SU-DHL-6 (cell line): ENCODE measurements at regions not wholly inside any gene's neighbourhood (a gene's known extent, or its start where the extent isn't known, plus 50 kb on each side); places are given as distances from the start of the nearest gene placed in this dataset.

Source experiments
- H2AFZ ChIP-seq: fragments of 200-600 bp; sonication (generic); 2 replicates; pipeline ENCODE4 v1.6.1; 2014; ENCODE audit warnings: low read depth, mild to moderate bottlenecking, moderate library complexity, mixed read lengths, antibody characterized with exemption, low read length; ENCODE audit not compliant: severe bottlenecking
- H3F3A ChIP-seq: fragments of 200-600 bp; shearing (Covaris generic); 2 replicates; pipeline ENCODE4 v1.6.0; 2016; ENCODE audit warnings: antibody characterized with exemption, mild to moderate bottlenecking; ENCODE audit not compliant: insufficient read depth
- H3K27ac ChIP-seq: fragments of 200-600 bp; sonication (generic); 2 replicates; pipeline ENCODE4 v1.5.1; 2016; ENCODE audit warnings: low read depth, mild to moderate bottlenecking, low read length, moderate library complexity, mixed read lengths
- H3K27me3 ChIP-seq: fragments of 200-600 bp; sonication (generic), shearing (Covaris generic); 2 replicates; pipeline ENCODE4 v1.6.0; 2014; ENCODE audit warnings: mild to moderate bottlenecking, low read length
- H3K36me3 ChIP-seq: fragments of 200-600 bp; sonication (generic); 2 replicates; pipeline ENCODE4 v1.6.1; 2014; ENCODE audit warnings: mild to moderate bottlenecking, low read length, mixed read lengths
- H3K4me2 ChIP-seq: fragments of 300-600, 200-600 bp; shearing (Covaris generic), sonication (generic); 2 replicates; pipeline ENCODE4 v1.6.0; 2014; ENCODE audit warnings: low read length, low read depth, mild to moderate bottlenecking; ENCODE audit not compliant: poor library complexity, severe bottlenecking
- H3K4me3 ChIP-seq: fragments of 200-600 bp; sonication (generic); 2 replicates; pipeline ENCODE4 v1.5.1; 2014; ENCODE audit warnings: antibody characterized with exemption, low read length, mild to moderate bottlenecking, mixed read lengths; ENCODE audit not compliant: insufficient read depth, poor library complexity, severe bottlenecking
- H3K79me2 ChIP-seq: fragments of 200-600 bp; sonication (generic); 2 replicates; pipeline ENCODE4 v1.6.1; 2014; ENCODE audit warnings: mild to moderate bottlenecking, low read length, moderate library complexity; ENCODE audit not compliant: insufficient read depth
- H3K9ac ChIP-seq: fragments of 200-600 bp; sonication (generic); 2 replicates; pipeline ENCODE4 v1.7.0; 2014; ENCODE audit warnings: mild to moderate bottlenecking, low read length
- H3K9me2 ChIP-seq: fragments of 200-600 bp; sonication (generic); replicated peaks from 2 replicates; pipeline ENCODE4 v1.6.1; 2014; ENCODE audit warnings: low read length; ENCODE audit not compliant: insufficient read depth
- H3K9me3 ChIP-seq: fragments of 200-600 bp; sonication (generic); 2 replicates; pipeline ENCODE4 v1.6.1; 2014; ENCODE audit warnings: low read length, mixed read lengths; ENCODE audit not compliant: insufficient read depth
- H4K20me1 ChIP-seq: fragments of 200-600 bp; sonication (generic); 2 replicates; pipeline ENCODE4 v1.6.1; 2014; ENCODE audit warnings: low read depth, mild to moderate bottlenecking, antibody characterized with exemption, low read length, moderate library complexity, mixed read lengths
- EZH2phosphoT487 ChIP-seq: fragments of 200-600 bp; sonication (generic), shearing (Covaris generic); conservative IDR thresholded peaks from 2 replicates; pipeline ENCODE4 v1.6.1; 2018; ENCODE audit warnings: mild to moderate bottlenecking, antibody characterized with exemption, low read length, moderate library complexity, mixed read lengths
- TF ChIP-seq, protein P1 (sequence below): fragments of 200-600 bp; sonication (generic); IDR thresholded peaks from one replicate; pipeline ENCODE4 v1.5.1; 2017; ENCODE audit warnings: antibody characterized with exemption, mild to moderate bottlenecking, low read length, moderate library complexity; ENCODE audit not compliant: insufficient read depth, poor library complexity, severe bottlenecking

DNA sequence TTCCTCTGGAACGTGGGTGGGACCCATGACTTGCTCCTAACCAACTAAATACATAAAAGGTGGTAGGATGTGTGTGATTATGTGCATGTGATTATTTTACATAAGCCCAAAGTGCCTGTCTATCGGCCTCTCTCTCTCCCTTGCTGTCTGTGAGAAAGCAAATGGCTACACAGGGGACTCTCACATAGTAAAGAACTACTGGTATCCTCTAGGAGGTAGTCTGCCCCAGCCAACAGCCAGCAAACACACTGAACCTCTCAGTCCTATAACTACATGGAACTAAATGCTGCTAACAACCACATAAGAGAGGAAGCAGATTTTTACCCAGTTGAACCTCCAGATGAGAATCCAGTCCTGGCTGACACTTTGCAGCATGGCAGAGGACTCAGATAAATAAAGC lies 1249.4 kb downstream of the ADGRL3 start:
- no peak overlapping the region for H3K27ac ChIP-seq
- no peak overlapping the region for H3K4me2 ChIP-seq
- no peak overlapping the region for H2AFZ ChIP-seq
- no peak overlapping the region for H3K9ac ChIP-seq
- H3F3A ChIP-seq = no peaks in the 10 kb centered on the region
- H3K27me3 ChIP-seq = no peaks in the 10 kb centered on the region
- no peaks in the 10 kb centered on the region for H4K20me1 ChIP-seq
- no peak overlapping the region for H3K4me3 ChIP-seq
- TF ChIP-seq EZH2phosphoT487 = no peak
- TF ChIP-seq, protein P1, sequence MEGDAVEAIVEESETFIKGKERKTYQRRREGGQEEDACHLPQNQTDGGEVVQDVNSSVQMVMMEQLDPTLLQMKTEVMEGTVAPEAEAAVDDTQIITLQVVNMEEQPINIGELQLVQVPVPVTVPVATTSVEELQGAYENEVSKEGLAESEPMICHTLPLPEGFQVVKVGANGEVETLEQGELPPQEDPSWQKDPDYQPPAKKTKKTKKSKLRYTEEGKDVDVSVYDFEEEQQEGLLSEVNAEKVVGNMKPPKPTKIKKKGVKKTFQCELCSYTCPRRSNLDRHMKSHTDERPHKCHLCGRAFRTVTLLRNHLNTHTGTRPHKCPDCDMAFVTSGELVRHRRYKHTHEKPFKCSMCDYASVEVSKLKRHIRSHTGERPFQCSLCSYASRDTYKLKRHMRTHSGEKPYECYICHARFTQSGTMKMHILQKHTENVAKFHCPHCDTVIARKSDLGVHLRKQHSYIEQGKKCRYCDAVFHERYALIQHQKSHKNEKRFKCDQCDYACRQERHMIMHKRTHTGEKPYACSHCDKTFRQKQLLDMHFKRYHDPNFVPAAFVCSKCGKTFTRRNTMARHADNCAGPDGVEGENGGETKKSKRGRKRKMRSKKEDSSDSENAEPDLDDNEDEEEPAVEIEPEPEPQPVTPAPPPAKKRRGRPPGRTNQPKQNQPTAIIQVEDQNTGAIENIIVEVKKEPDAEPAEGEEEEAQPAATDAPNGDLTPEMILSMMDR = no peak
- H3K9me2 ChIP-seq = no peaks in the 10 kb centered on the region
- H3K79me2 ChIP-seq = no peaks in the 10 kb centered on the region
- H3K36me3 ChIP-seq = no peaks in the 10 kb centered on the region
- H3K9me3 ChIP-seq = no peaks in the 10 kb centered on the region

DNA sequence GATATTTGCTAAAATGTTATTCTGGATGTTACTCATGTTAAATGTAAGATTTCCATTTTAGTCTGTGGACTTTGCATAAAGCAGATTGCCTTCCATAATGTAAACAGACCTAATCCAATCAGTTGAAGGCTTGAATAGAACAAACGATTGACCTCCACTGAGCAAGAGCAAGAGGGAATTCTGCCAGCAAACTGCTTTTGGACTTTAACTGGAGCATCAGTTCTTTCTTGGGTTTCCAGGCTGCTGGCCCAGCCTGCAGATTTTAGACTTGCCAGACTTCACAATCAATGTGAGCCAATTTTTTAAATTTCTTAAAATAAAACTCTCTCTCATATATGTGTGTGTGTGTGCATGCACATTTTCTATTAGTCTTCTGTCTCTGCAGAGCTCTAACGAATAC lies 1248.8 kb downstream of the ADGRL3 start:
- TF ChIP-seq EZH2phosphoT487 = no peak
- TF ChIP-seq, protein P1 = no peak
- Histone ChIP-seq H3K4me2 (no peak overlapping the region), H3K36me3 (no peaks in the 10 kb centered on the region), H3K79me2 (no peaks in the 10 kb centered on the region), H3K9ac (no peak overlapping the region), H3K9me3 (no peaks in the 10 kb centered on the region), H3K27ac (no peak overlapping the region), H3K4me3 (no peak overlapping the region), H3K27me3 (no peaks in the 10 kb centered on the region), H3F3A (no peaks in the 10 kb centered on the region), H2AFZ (no peak overlapping the region), H4K20me1 (no peaks in the 10 kb centered on the region), H3K9me2 (no peaks in the 10 kb centered on the region)

DNA sequence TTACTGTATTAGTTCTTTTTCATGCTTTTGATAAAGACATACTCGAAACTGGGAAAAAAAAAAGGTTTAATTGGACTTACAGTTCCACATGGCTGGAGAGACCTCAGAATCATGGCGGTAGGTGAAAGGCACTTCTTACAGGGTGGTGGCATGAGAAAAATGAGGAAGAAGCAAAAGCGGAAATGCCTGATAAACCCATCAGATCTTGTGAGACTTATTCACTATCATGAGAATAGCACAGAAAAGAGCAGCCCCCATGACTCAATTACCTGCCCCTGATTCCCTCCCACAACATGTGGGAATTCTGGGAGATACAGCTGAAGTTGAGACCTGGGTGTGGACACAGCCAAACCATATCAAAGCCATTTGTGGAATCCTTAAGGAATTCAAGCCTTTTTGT lies 1238.9 kb downstream of the ADGRL3 start:
- no peaks in the 10 kb centered on the region for H3K9me2 ChIP-seq
- H3K27ac ChIP-seq = no peak overlapping the region
- no peaks in the 10 kb centered on the region for H3K79me2 ChIP-seq
- TF ChIP-seq, protein P1 = no peak
- no peak for TF ChIP-seq EZH2phosphoT487
- H2AFZ ChIP-seq = no peak overlapping the region
- H4K20me1 ChIP-seq = no peaks in the 10 kb centered on the region
- no peak overlapping the region for H3K4me2 ChIP-seq
- H3K9ac ChIP-seq = no peak overlapping the region
- H3K4me3 ChIP-seq = no peak overlapping the region
- H3F3A ChIP-seq = no peaks in the 10 kb centered on the region
- no peaks in the 10 kb centered on the region for H3K27me3 ChIP-seq
- H3K36me3 ChIP-seq = no peaks in the 10 kb centered on the region
- H3K9me3 ChIP-seq = no peaks in the 10 kb centered on the region
